ENCODE measurements at regions not wholly inside any gene's neighbourhood (a gene's known extent, or its start where the extent isn't known, plus 50 kb on each side); places are given as distances from the start of the nearest gene placed in this dataset.

GRCh38 chr3:176632925-176633324, 564.4 kb downstream of the TBL1XR1 start:
- Histone ChIP-seq H3K9me3 (ENCODE audit: insufficient read depth, low read depth) (no peaks in the 10 kb centered on the region), H3K36me3 (ENCODE audit: low read depth) (no peaks in the 10 kb centered on the region), H3K4me2 (no peak overlapping the region), H2AFZ (no peak overlapping the region), H3K79me2 (ENCODE audit: low read depth) (no peaks in the 10 kb centered on the region), H3K27ac (no peak overlapping the region), H3K9me2 (ENCODE audit: insufficient read depth) (0 out of 2 replicates have a peak, but pooled peaks cover 4% of the 10 kb centered on the region), H3K4me1 (replicated peaks; ENCODE audit: insufficient read depth) (no peaks in the 10 kb centered on the region), H3K27me3 (ENCODE audit: insufficient read depth, low read depth) (no peaks in the 10 kb centered on the region), H3K4me3 (no peak overlapping the region), H4K20me1 (ENCODE audit: insufficient read depth) (no peaks in the 10 kb centered on the region), H3F3A (ENCODE audit: insufficient read depth, low read depth) (no peaks in the 10 kb centered on the region)
- ChIA-PET CTCF (no interaction called here), POLR2A (ENCODE audit: unreplicated experiment) (no interaction called here)
- intact Hi-C loops (cut with micrococcal nuclease; ENCODE audit: unreplicated experiment) = no loop called here
- TF ChIP-seq EZH2 (IDR thresholded peaks at IDR 0.05; ENCODE audit: low read depth) = no peak
- no peak for TF ChIP-seq CTCF (conservative IDR thresholded peaks at IDR 0.05)
- no TSS peak for BruUV-seq (replicated peaks)
- DNase-seq = no peak

GRCh38 chr3:176631165-176631564, 566.1 kb downstream of the TBL1XR1 start:
- H3K27ac ChIP-seq = no peak overlapping the region
- no peaks in the 10 kb centered on the region for H3F3A ChIP-seq (ENCODE audit: insufficient read depth, low read depth)
- DNase-seq = no peak
- H3K4me3 ChIP-seq = no peak overlapping the region
- no peaks in the 10 kb centered on the region for H4K20me1 ChIP-seq (ENCODE audit: insufficient read depth)
- H3K27me3 ChIP-seq (ENCODE audit: insufficient read depth, low read depth) = no peaks in the 10 kb centered on the region
- no peaks in the 10 kb centered on the region for H3K4me1 ChIP-seq (replicated peaks; ENCODE audit: insufficient read depth)
- H3K4me2 ChIP-seq = no peak overlapping the region
- intact Hi-C loops (cut with micrococcal nuclease; ENCODE audit: unreplicated experiment) = loop anchor here (2.0 kb wide), 1 partner anchor 48 kb away; no protein-coding TSS in a partner anchor
- H2AFZ ChIP-seq = no peak overlapping the region
- H3K36me3 ChIP-seq (ENCODE audit: low read depth) = no peaks in the 10 kb centered on the region
- H3K79me2 ChIP-seq (ENCODE audit: low read depth) = no peaks in the 10 kb centered on the region
- H3K9me3 ChIP-seq (ENCODE audit: insufficient read depth, low read depth) = no peaks in the 10 kb centered on the region
- BruUV-seq (replicated peaks) = no TSS peak
- H3K9me2 ChIP-seq (ENCODE audit: insufficient read depth) = 0 out of 2 replicates have a peak, but pooled peaks cover 4% of the 10 kb centered on the region
- TF ChIP-seq CTCF (conservative IDR thresholded peaks at IDR 0.05) = no peak
- no peak for TF ChIP-seq EZH2 (IDR thresholded peaks at IDR 0.05; ENCODE audit: low read depth)
- ChIA-PET CTCF (no interaction called here), POLR2A (ENCODE audit: unreplicated experiment) (no interaction called here)

GRCh38 chr3:176628101-176628639, 569.1 kb downstream of the TBL1XR1 start:
- no peak for DNase-seq
- H3F3A ChIP-seq (ENCODE audit: insufficient read depth, low read depth) = no peaks in the 10 kb centered on the region
- H3K4me3 ChIP-seq = no peak overlapping the region
- no peaks in the 10 kb centered on the region for H3K9me3 ChIP-seq (ENCODE audit: insufficient read depth, low read depth)
- no peaks in the 10 kb centered on the region for H3K27me3 ChIP-seq (ENCODE audit: insufficient read depth, low read depth)
- H4K20me1 ChIP-seq (ENCODE audit: insufficient read depth) = no peaks in the 10 kb centered on the region
- TF ChIP-seq CTCF (conservative IDR thresholded peaks at IDR 0.05) = no peak
- TF ChIP-seq EZH2 (IDR thresholded peaks at IDR 0.05; ENCODE audit: low read depth) = no peak
- intact Hi-C loops (cut with micrococcal nuclease; ENCODE audit: unreplicated experiment) = no loop called here
- no peak overlapping the region for H3K4me2 ChIP-seq
- BruUV-seq (replicated peaks) = no TSS peak
- H3K36me3 ChIP-seq (ENCODE audit: low read depth) = no peaks in the 10 kb centered on the region
- 0 out of 2 replicates have a peak, but pooled peaks cover 4% of the 10 kb centered on the region for H3K9me2 ChIP-seq (ENCODE audit: insufficient read depth)
- H3K4me1 ChIP-seq (replicated peaks; ENCODE audit: insufficient read depth) = no peaks in the 10 kb centered on the region
- POLR2A ChIA-PET (ENCODE audit: unreplicated experiment) = no interaction called here
- CTCF ChIA-PET = interaction anchor here (0.7 kb wide), 1 partner anchor 237 kb away, joined by 3 read pairs; no protein-coding TSS in a partner anchor
- H3K79me2 ChIP-seq (ENCODE audit: low read depth) = no peaks in the 10 kb centered on the region
- no peak overlapping the region for H2AFZ ChIP-seq
- H3K27ac ChIP-seq = no peak overlapping the region

Measured in PC-9 (cell line).